Hepatocyte (in vitro differentiated cells): ENCODE measurements at regions not wholly inside any gene's neighbourhood (a gene's known extent, or its start where the extent isn't known, plus 50 kb on each side); places are given as distances from the start of the nearest gene placed in this dataset.

Experiments
- DNase-seq: peaks from one replicate; pipeline ENCODE4 v3.0.0-alpha.2; 2016; ENCODE audit warnings: low spot score
- H2AFZ ChIP-seq: fragments of 200-600 bp; sonication (generic); 2 replicates; pipeline ENCODE4 v1.6.0; 2016; ENCODE audit warnings: antibody characterized with exemption, mild to moderate bottlenecking
- H3K27ac ChIP-seq: fragments of 200-600 bp; sonication (generic); 2 replicates; pipeline ENCODE4 v1.5.1; 2016; ENCODE audit warnings: mild to moderate bottlenecking
- H3K27me3 ChIP-seq: fragments of 200-600 bp; sonication (generic); 2 replicates; pipeline ENCODE4 v1.6.1; 2016
- H3K36me3 ChIP-seq: fragments of 200-600 bp; sonication (generic); replicated peaks from 2 replicates; pipeline ENCODE4 v1.5.1; 2016; ENCODE audit warnings: low read depth; ENCODE audit not compliant: insufficient read depth
- H3K4me1 ChIP-seq: fragments of 200-600 bp; sonication (generic); 2 replicates; pipeline ENCODE4 v1.5.1; 2016; ENCODE audit warnings: mild to moderate bottlenecking, moderate library complexity; ENCODE audit not compliant: insufficient read depth
- H3K4me2 ChIP-seq: fragments of 200-600 bp; sonication (generic); 2 replicates; pipeline ENCODE4 v1.6.0; 2016
- H3K4me3 ChIP-seq: fragments of 200-600 bp; sonication (generic); 2 replicates; pipeline ENCODE4 v1.5.1; 2016; ENCODE audit warnings: mild to moderate bottlenecking
- H3K79me2 ChIP-seq: fragments of 200-600 bp; sonication (generic); 2 replicates; pipeline ENCODE4 v1.6.0; 2017; ENCODE audit warnings: mild to moderate bottlenecking
- H3K9me2 ChIP-seq: fragments of 200-600 bp; sonication (generic); replicated peaks from 2 replicates; pipeline ENCODE4 v1.6.0; 2017; ENCODE audit warnings: mild to moderate bottlenecking; ENCODE audit not compliant: insufficient read depth
- H3K9me3 ChIP-seq: fragments of 200-600 bp; sonication (generic); 2 replicates; pipeline ENCODE4 v1.5.1; 2016; ENCODE audit warnings: low read depth, mild to moderate bottlenecking
- H4K20me1 ChIP-seq: fragments of 200-600 bp; sonication (generic); 2 replicates; pipeline ENCODE4 v1.6.0; 2016; ENCODE audit warnings: mild to moderate bottlenecking; ENCODE audit not compliant: insufficient read depth, poor library complexity, severe bottlenecking
- EZH2 ChIP-seq: fragments of 200-600 bp; sonication (generic); IDR thresholded peaks from 2 replicates; pipeline ENCODE4 v1.6.1; 2016; ENCODE audit warnings: antibody characterized with exemption, mild to moderate bottlenecking, borderline replicate concordance
- EZH2phosphoT487 ChIP-seq: fragments of 200-600 bp; sonication (generic); IDR thresholded peaks from one replicate; pipeline ENCODE4 v1.6.1; 2018; ENCODE audit warnings: antibody characterized with exemption, mild to moderate bottlenecking, low read depth, moderate library complexity; ENCODE audit not compliant: unreplicated experiment, severe bottlenecking
- WGBS: methylation state at CpG from one replicate; pipeline ENCODE4 v1.1.6; 2016; ENCODE audit warnings: low lambda C conversion rate; ENCODE audit errors: missing lambda C conversion rate; 5-methylcytosine and 5-hydroxymethylcytosine counted together
- TF ChIP-seq, protein P1 (sequence below): fragments of 200-600 bp; sonication (generic); IDR thresholded peaks from 2 replicates; pipeline ENCODE4 v1.5.1; 2016; ENCODE audit warnings: antibody characterized with exemption, mild to moderate bottlenecking; ENCODE audit not compliant: poor library complexity

DNA sequence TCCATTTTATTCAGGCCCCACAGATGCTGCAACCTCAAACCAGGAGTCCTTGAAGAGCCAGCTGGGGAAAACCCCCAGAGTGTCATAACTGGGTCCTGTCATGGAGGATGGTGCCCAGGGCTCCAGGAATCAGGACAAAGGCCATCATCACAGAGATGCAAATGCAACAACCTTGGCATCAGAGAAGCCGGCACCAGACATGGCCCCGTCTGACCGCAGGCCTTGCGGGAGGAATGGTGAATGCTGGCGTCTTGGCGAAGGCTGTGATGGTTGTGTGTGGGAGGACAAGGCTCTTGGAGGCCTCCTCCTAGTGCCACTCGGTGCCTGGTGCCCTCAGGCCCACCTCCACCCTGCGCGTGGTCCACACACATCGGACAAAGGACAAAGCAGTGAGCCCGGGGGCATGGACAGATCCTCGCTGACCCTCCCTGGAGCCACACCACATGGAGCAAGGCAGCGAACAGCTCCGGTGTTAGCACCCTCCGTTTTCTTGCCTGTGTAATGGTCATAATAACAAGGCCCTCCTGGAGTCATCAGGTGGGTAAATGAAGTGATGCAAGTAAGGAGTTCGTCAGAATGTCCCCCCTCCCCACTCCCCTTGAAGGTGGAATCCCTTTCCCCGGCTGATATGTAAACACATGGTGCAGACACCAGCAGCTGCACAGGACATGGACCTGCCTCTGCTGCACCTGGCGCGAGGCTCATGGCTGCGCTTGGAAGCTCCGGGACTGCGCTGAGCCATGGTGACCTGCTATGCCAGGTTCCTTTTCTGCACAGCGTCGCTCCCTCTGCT, 380.7 kb downstream of the IRX2 start:
- no peaks in the 10 kb centered on the region for H3K27me3 ChIP-seq
- 94% methylated on average over 21 of the region's 24 CpGs for WGBS
- no peak for TF ChIP-seq EZH2
- no peaks in the 10 kb centered on the region for H3K9me3 ChIP-seq
- no peak overlapping the region for H2AFZ ChIP-seq
- H3K4me1 ChIP-seq = no peaks in the 10 kb centered on the region
- no peak for DNase-seq
- H4K20me1 ChIP-seq = no peaks in the 10 kb centered on the region
- H3K4me3 ChIP-seq = no peak overlapping the region
- no peak overlapping the region for H3K4me2 ChIP-seq
- H3K27ac ChIP-seq = no peak overlapping the region
- no peaks in the 10 kb centered on the region for H3K79me2 ChIP-seq
- no peaks in the 10 kb centered on the region for H3K36me3 ChIP-seq
- no peaks in the 10 kb centered on the region for H3K9me2 ChIP-seq

- H3K27me3 ChIP-seq = no peaks in the 10 kb centered on the region
- no peaks in the 10 kb centered on the region for H4K20me1 ChIP-seq
- H3K27ac ChIP-seq = no peak overlapping the region
- no peaks in the 10 kb centered on the region for H3K9me2 ChIP-seq
- no peaks in the 10 kb centered on the region for H3K79me2 ChIP-seq
- 90% methylated on average over 8 of the region's 8 CpGs for WGBS
- TF ChIP-seq, protein P1, sequence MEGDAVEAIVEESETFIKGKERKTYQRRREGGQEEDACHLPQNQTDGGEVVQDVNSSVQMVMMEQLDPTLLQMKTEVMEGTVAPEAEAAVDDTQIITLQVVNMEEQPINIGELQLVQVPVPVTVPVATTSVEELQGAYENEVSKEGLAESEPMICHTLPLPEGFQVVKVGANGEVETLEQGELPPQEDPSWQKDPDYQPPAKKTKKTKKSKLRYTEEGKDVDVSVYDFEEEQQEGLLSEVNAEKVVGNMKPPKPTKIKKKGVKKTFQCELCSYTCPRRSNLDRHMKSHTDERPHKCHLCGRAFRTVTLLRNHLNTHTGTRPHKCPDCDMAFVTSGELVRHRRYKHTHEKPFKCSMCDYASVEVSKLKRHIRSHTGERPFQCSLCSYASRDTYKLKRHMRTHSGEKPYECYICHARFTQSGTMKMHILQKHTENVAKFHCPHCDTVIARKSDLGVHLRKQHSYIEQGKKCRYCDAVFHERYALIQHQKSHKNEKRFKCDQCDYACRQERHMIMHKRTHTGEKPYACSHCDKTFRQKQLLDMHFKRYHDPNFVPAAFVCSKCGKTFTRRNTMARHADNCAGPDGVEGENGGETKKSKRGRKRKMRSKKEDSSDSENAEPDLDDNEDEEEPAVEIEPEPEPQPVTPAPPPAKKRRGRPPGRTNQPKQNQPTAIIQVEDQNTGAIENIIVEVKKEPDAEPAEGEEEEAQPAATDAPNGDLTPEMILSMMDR = no peak
- TF ChIP-seq EZH2 (no peak), EZH2phosphoT487 (no peak)
- H3K36me3 ChIP-seq = no peaks in the 10 kb centered on the region
- DNase-seq = no peak
- no peak overlapping the region for H3K4me3 ChIP-seq
- H3K4me2 ChIP-seq = no peak overlapping the region
- H2AFZ ChIP-seq = no peak overlapping the region
- H3K4me1 ChIP-seq = no peaks in the 10 kb centered on the region
- H3K9me3 ChIP-seq = no peaks in the 10 kb centered on the region
Observed at GRCh38 chr5:2369178-2369577, 382.3 kb downstream of the IRX2 start.

DNA sequence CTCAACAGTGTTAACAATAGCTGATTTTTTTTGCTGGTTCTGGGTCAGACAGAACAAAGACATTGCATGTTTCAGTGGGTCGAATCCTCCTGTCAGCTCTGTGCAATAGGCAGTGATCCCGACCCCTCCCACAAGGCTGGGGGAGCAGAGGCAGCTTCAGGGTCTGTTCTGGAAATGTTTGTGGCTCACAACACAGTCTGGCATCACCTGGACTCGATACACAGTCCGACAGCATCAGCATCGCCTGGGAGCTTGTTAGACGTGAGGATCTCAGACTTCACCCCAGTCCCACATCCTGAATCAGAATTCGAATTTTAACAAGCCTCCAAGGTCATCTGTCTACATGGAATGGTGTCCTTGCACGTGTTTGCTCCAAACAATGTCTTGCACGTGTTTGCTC, 384.7 kb downstream of the IRX2 start:
- H3K4me1 ChIP-seq = no peaks in the 10 kb centered on the region
- no peak overlapping the region for H3K4me3 ChIP-seq
- H4K20me1 ChIP-seq = no peaks in the 10 kb centered on the region
- TF ChIP-seq, protein P1 = no peak
- TF ChIP-seq EZH2 = no peak
- no peak for TF ChIP-seq EZH2phosphoT487
- H2AFZ ChIP-seq = no peak overlapping the region
- no peaks in the 10 kb centered on the region for H3K79me2 ChIP-seq
- no peaks in the 10 kb centered on the region for H3K27me3 ChIP-seq
- DNase-seq = no peak
- no peaks in the 10 kb centered on the region for H3K36me3 ChIP-seq
- no peaks in the 10 kb centered on the region for H3K9me2 ChIP-seq
- 70% methylated on average over 9 of the region's 9 CpGs for WGBS
- H3K9me3 ChIP-seq = no peaks in the 10 kb centered on the region
- no peak overlapping the region for H3K4me2 ChIP-seq
- H3K27ac ChIP-seq = no peak overlapping the region

DNA sequence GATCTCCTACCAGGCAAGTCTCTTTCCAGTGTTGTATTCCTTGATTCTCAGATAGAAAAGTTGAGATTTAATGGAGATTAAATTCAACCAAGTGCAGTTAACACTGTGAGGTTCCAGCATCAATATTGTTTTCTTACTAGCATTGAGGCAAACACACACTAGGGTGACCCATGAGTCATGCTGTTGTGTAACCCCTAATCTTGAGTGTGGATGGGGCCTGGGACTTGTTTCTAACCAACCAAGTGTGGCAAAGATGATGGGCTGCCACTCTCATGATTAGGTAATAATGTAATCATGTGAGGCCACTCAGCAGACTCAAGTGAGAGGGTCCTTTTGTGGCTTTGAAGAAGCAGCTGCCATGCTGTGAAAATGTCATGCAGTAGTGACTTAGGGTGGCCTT, 394.2 kb downstream of the IRX2 start:
- Histone ChIP-seq H3K27me3 (no peaks in the 10 kb centered on the region), H3K27ac (no peak overlapping the region), H3K9me2 (no peaks in the 10 kb centered on the region), H3K36me3 (no peaks in the 10 kb centered on the region), H3K9me3 (no peaks in the 10 kb centered on the region), H2AFZ (no peak overlapping the region), H3K79me2 (no peaks in the 10 kb centered on the region), H3K4me2 (no peak overlapping the region), H4K20me1 (no peaks in the 10 kb centered on the region), H3K4me3 (no peak overlapping the region), H3K4me1 (no peaks in the 10 kb centered on the region)
- TF ChIP-seq, protein P1 = no peak
- TF ChIP-seq EZH2 = no peak
- no peak for TF ChIP-seq EZH2phosphoT487
- DNase-seq = no peak
